H1 (cell line): ENCODE measurements at regions not wholly inside any gene's neighbourhood (a gene's known extent, or its start where the extent isn't known, plus 50 kb on each side); places are given as distances from the start of the nearest gene placed in this dataset.
A peak's percentile ranks its signal among the peaks of the same experiment; 100 is the strongest.

ENCODE experiments used
- CTCF ChIA-PET: fragments of 300-600 bp; sonication (Branson Sonifier 250); formaldehyde crosslinking; loops from one replicate; lab custom pipeline; 2021; ENCODE audit not compliant: partially characterized antibody; lab: Charles Lee
- POLR2A ChIA-PET: fragments of 300-600 bp; sonication (Branson Sonifier 250); formaldehyde crosslinking; loops from one replicate; lab custom pipeline; 2021; ENCODE audit warnings: inconsistent platforms; ENCODE audit not compliant: partially characterized antibody; lab: Charles Lee
- DNase-seq, 2 experiments: peaks; one replicate each; pipeline versions ENCODE4 v3.0.0 to v3.0.0-alpha.2; 2010 to 2022; ENCODE audit warnings: low spot score in 2 of 2, low read depth in 1 of 2, mixed read lengths in 1 of 2
- FAIRE-seq: peaks from 2 replicates; lab custom pipeline; 2011; peaks lifted over from hg19 to GRCh38; lab: Jason Lieb, UNC
- H2AFZ ChIP-seq: 2 replicates; pipeline ENCODE4 v1.8.1; 2012; ENCODE audit warnings: low read length, inconsistent platforms
- H2AK5ac ChIP-seq: 2 replicates; pipeline ENCODE4 v1.6.1; 2013; ENCODE audit warnings: low read depth, low read length
- H2BK120ac ChIP-seq: replicated peaks from 2 replicates; pipeline ENCODE3; 2013; ENCODE audit warnings: low read depth, low read length, inconsistent platforms
- H2BK12ac ChIP-seq: 2 replicates; pipeline ENCODE4 v1.6.1; 2013; ENCODE audit warnings: low read depth, low read length
- H2BK15ac ChIP-seq: 2 replicates; pipeline ENCODE4 v1.6.1; 2013; ENCODE audit warnings: low read length
- H2BK20ac ChIP-seq: 2 replicates; pipeline ENCODE4 v1.6.1; 2013; ENCODE audit warnings: low read length
- H2BK5ac ChIP-seq: 2 replicates; pipeline ENCODE4 v1.6.1; 2013; ENCODE audit warnings: low read depth, low read length
- H3K14ac ChIP-seq: 2 replicates; pipeline ENCODE4 v1.6.1; 2013; ENCODE audit warnings: inconsistent platforms; ENCODE audit not compliant: insufficient read length
- H3K18ac ChIP-seq: 2 replicates; pipeline ENCODE4 v1.6.1; 2013; ENCODE audit warnings: low read length; ENCODE audit errors: extremely low read depth
- H3K23ac ChIP-seq: 2 replicates; pipeline ENCODE4 v1.6.1; 2013; ENCODE audit warnings: inconsistent platforms; ENCODE audit not compliant: insufficient read length
- H3K23me2 ChIP-seq: 2 replicates; pipeline ENCODE4 v1.6.1; 2013; ENCODE audit warnings: low read depth, low read length
- H3K27ac ChIP-seq: 2 replicates; pipeline ENCODE4 v1.6.1; 2011; ENCODE audit warnings: low read depth, low read length, inconsistent platforms
- H3K27me3 ChIP-seq, 4 experiments: replicated peaks in 1 of 4; 1 replicate in 1 of 4; 2 replicates in 3 of 4; pipeline versions ENCODE4 v1.6.1 to v1.8.1; 2011 to 2013; ENCODE audit warnings: low read length in 3 of 4, mild to moderate bottlenecking in 3 of 4, inconsistent platforms in 2 of 4, mixed read lengths in 2 of 4, moderate library complexity in 1 of 4; ENCODE audit not compliant: control insufficient read depth in 3 of 4, insufficient read depth in 3 of 4; ENCODE audit errors: extremely low read depth in 1 of 4
- H3K36me3 ChIP-seq, 4 experiments: 2 replicates each; pipeline versions ENCODE4 v1.6.1 to v1.8.1; 2011 to 2013; ENCODE audit warnings: mild to moderate bottlenecking in 4 of 4, low read length in 3 of 4, moderate library complexity in 2 of 4, control low read depth in 1 of 4, inconsistent platforms in 1 of 4; ENCODE audit not compliant: insufficient read depth in 4 of 4, control insufficient read depth in 2 of 4
- H3K4ac ChIP-seq: replicated peaks from 2 replicates; pipeline ENCODE3; 2013; ENCODE audit warnings: low read length, low read depth, mixed read lengths, inconsistent platforms; ENCODE audit not compliant: insufficient read length
- H3K4me1 ChIP-seq, 4 experiments: replicated peaks in 1 of 4; 1 replicate in 1 of 4; 2 replicates in 3 of 4; pipeline versions ENCODE4 v1.6.1 to v1.8.1; 2011 to 2013; ENCODE audit warnings: low read length in 3 of 4, inconsistent platforms in 2 of 4, mixed read lengths in 1 of 4; ENCODE audit not compliant: insufficient read depth in 4 of 4, control insufficient read depth in 3 of 4
- H3K4me2 ChIP-seq, 2 experiments: 2 replicates each; pipeline versions ENCODE4 v1.6.1 to v1.8.1; 2011 to 2013; ENCODE audit warnings: low read depth in 2 of 2, low read length in 2 of 2, control low read depth in 1 of 2, inconsistent platforms in 1 of 2, mild to moderate bottlenecking in 1 of 2; ENCODE audit not compliant: insufficient read depth in 1 of 2
- H3K4me3 ChIP-seq, 4 experiments: fragments of 200-600, 300-600 bp in 1 of 4; sonication (generic), shearing (Covaris generic), sonication (Bioruptor Twin) in 1 of 4; 2 replicates each; pipeline versions ENCODE4 v1.5.1 to v1.8.1; 2011 to 2016; ENCODE audit warnings: low read length in 4 of 4, low read depth in 3 of 4, control low read depth in 2 of 4, inconsistent platforms in 2 of 4, mild to moderate bottlenecking in 2 of 4, mixed read lengths in 1 of 4, moderate library complexity in 1 of 4; ENCODE audit not compliant: insufficient read depth in 2 of 4; ENCODE audit errors: extremely low read depth in 1 of 4
- H3K56ac ChIP-seq: replicated peaks from 2 replicates; pipeline ENCODE3; 2013; ENCODE audit warnings: low read depth, mild to moderate bottlenecking, mixed read lengths, low read length, inconsistent platforms; ENCODE audit not compliant: insufficient read length
- H3K79me1 ChIP-seq: 2 replicates; pipeline ENCODE4 v1.6.1; 2013; ENCODE audit warnings: low read depth, low read length, control low read depth
- H3K79me2 ChIP-seq, 2 experiments: 2 replicates each; pipeline versions ENCODE4 v1.6.1 to v1.8.1; 2012 to 2013; ENCODE audit warnings: low read length in 2 of 2, mild to moderate bottlenecking in 2 of 2, inconsistent platforms in 1 of 2; ENCODE audit not compliant: insufficient read depth in 2 of 2, control insufficient read depth in 1 of 2
- H3K9ac ChIP-seq, 4 experiments: replicated peaks in 1 of 4; 1 replicate in 1 of 4; 2 replicates in 3 of 4; pipeline versions ENCODE4 v1.6.1 to v1.8.1; 2011 to 2013; ENCODE audit warnings: low read depth in 3 of 4, low read length in 3 of 4, control low read depth in 2 of 4, mild to moderate bottlenecking in 2 of 4, moderate library complexity in 2 of 4, inconsistent platforms in 1 of 4; ENCODE audit errors: extremely low read depth in 1 of 4
- H3K9me3 ChIP-seq, 2 experiments: 2 replicates each; pipeline versions ENCODE4 v1.6.1 to v1.8.1; 2012 to 2013; ENCODE audit warnings: mild to moderate bottlenecking in 2 of 2, moderate library complexity in 2 of 2, control low read depth in 1 of 2, inconsistent platforms in 1 of 2, low read depth in 1 of 2, low read length in 1 of 2, mixed read lengths in 1 of 2; ENCODE audit not compliant: insufficient read depth in 2 of 2
- H4K20me1 ChIP-seq, 2 experiments: replicated peaks in 1 of 2; 2 replicates each; pipeline versions ENCODE3 to v1.8.1; 2011 to 2013; ENCODE audit warnings: inconsistent platforms in 2 of 2, low read length in 2 of 2, mild to moderate bottlenecking in 1 of 2; ENCODE audit not compliant: insufficient read depth in 2 of 2, control insufficient read depth in 1 of 2
- H4K5ac ChIP-seq: 2 replicates; pipeline ENCODE4 v1.6.1; 2013; ENCODE audit warnings: low read length, low read depth, mixed read lengths, inconsistent platforms; ENCODE audit not compliant: insufficient read length
- H4K8ac ChIP-seq: 2 replicates; pipeline ENCODE4 v1.8.0; 2013; ENCODE audit warnings: mild to moderate bottlenecking, moderate library complexity, low read length, inconsistent platforms; ENCODE audit not compliant: insufficient read depth; ENCODE audit errors: extremely low read depth
- H4K91ac ChIP-seq: replicated peaks from 2 replicates; pipeline ENCODE3; 2013; ENCODE audit warnings: low read length, mixed read lengths, inconsistent platforms; ENCODE audit not compliant: insufficient read length
- CTBP2 ChIP-seq: IDR thresholded peaks from 2 replicates; pipeline ENCODE4 v1.7.0; 2011; ENCODE audit warnings: borderline replicate concordance, mild to moderate bottlenecking, moderate library complexity, mixed read lengths, low read length; ENCODE audit not compliant: insufficient read depth, insufficient read length
- EGR1 ChIP-seq: IDR thresholded peaks from 2 replicates; pipeline ENCODE4 v1.6.1; 2011; ENCODE audit warnings: low read depth, low read length, borderline replicate concordance
- EZH2 ChIP-seq: fragments of 200-600 bp; sonication (generic); IDR thresholded peaks from 2 replicates; pipeline ENCODE4 v1.7.1; 2012; ENCODE audit warnings: low read depth, mild to moderate bottlenecking, moderate library complexity, low read length, inconsistent platforms; ENCODE audit not compliant: severe bottlenecking
- GABPA ChIP-seq: IDR thresholded peaks from 2 replicates; pipeline ENCODE4 v1.6.1; 2011; ENCODE audit warnings: mild to moderate bottlenecking, low read length, moderate library complexity, borderline replicate concordance; ENCODE audit not compliant: insufficient read depth
- GTF2F1 ChIP-seq: IDR thresholded peaks from 2 replicates; pipeline ENCODE4 v1.6.1; 2012; ENCODE audit warnings: low read depth, low read length, improper control_type of control experiment, borderline replicate concordance
- MAX ChIP-seq: IDR thresholded peaks from 2 replicates; pipeline ENCODE4 v1.6.1; 2012; ENCODE audit warnings: inconsistent platforms
- WGBS, 2 experiments: shearing (Covaris generic) in 1 of 2; methylation state at CpG; one replicate each; pipeline versions ENCODE4 v1.1.6 to v1.1.7; 2013 to 2015; ENCODE audit warnings: low lambda C conversion rate in 2 of 2, mixed read lengths in 2 of 2, inconsistent platforms in 1 of 2, low coverage in 1 of 2, missing lambda C conversion rate in 1 of 2; ENCODE audit not compliant: insufficient replicate concordance in 2 of 2, insufficient coverage in 1 of 2, insufficient read length in 1 of 2; ENCODE audit errors: extremely low coverage in 1 of 2, missing lambda C conversion rate in 1 of 2; 5-methylcytosine and 5-hydroxymethylcytosine counted together
- TF ChIP-seq, protein P1 (sequence below), 3 experiments: IDR thresholded peaks; 1 replicate in 2 of 3; 2 replicates in 1 of 3; pipeline versions ENCODE4 v1.5.1 to v1.6.1; 2011; ENCODE audit warnings: low read length in 3 of 3, mild to moderate bottlenecking in 3 of 3, inconsistent platforms in 2 of 3, low read depth in 1 of 3, moderate library complexity in 1 of 3; ENCODE audit not compliant: insufficient read depth in 1 of 3; ENCODE audit errors: control extremely low read depth in 1 of 3

DNA sequence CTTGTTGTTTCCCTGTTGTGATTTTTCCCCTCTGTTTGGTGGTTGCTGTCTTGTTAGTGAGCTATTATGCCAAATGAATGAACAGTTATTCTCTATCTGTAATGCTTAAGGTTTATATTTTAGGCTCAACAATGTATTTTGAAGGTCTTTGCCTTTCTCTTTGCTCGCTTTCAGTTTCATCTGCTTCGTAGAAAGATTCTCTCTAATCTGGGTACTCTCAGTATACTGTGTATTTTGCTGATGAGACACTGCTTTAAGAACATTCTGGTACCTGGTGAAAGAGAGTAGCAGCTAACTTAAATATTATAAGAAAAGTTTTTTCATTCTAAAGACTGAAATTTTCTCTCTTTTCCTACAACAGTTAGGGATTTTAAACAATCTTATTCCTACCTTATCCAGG, 1274.7 kb upstream of the PABPC4L start:
- H3K79me2 ChIP-seq = no peaks in the 10 kb centered on the region
- no peak overlapping the region for H4K91ac ChIP-seq
- 0 out of 2 replicates have a peak overlapping the region, but pooled peaks have one; percentile 9 for H2AFZ ChIP-seq
- no peak overlapping the region for H3K9ac ChIP-seq
- H3K23me2 ChIP-seq = no peaks in the 10 kb centered on the region
- H3K36me3 ChIP-seq = no peaks in the 10 kb centered on the region
- DNase-seq (no peak), FAIRE-seq (no peak)
- no peak overlapping the region for H3K18ac ChIP-seq
- POLR2A ChIA-PET = no interaction called here
- H2BK15ac ChIP-seq = no peak overlapping the region
- no peak overlapping the region for H2AK5ac ChIP-seq
- no peaks in the 10 kb centered on the region for H3K9me3 ChIP-seq
- H4K5ac ChIP-seq = no peak overlapping the region
- no peak overlapping the region for H2BK12ac ChIP-seq
- H4K8ac ChIP-seq = no peak overlapping the region
- H3K27me3 ChIP-seq = no peaks in the 10 kb centered on the region
- H4K20me1 ChIP-seq = no peaks in the 10 kb centered on the region
- no peak overlapping the region for H2BK20ac ChIP-seq
- no peaks in the 10 kb centered on the region for H3K79me1 ChIP-seq
- no peak overlapping the region for H3K4ac ChIP-seq
- no peak overlapping the region for H2BK120ac ChIP-seq
- H2BK5ac ChIP-seq = no peak overlapping the region
- H3K4me3 ChIP-seq = no peak overlapping the region
- H3K4me1 ChIP-seq = no peaks in the 10 kb centered on the region
- no peak overlapping the region for H3K27ac ChIP-seq
- CTCF ChIA-PET = no interaction called here
- H3K4me2 ChIP-seq = no peak overlapping the region
- H3K23ac ChIP-seq = no peak overlapping the region
- 91% methylated on average over 2 of the region's 2 CpGs; no CpG with 5 or more reads in 1 of the 2 experiments for WGBS, 2 experiments
- no peak overlapping the region for H3K14ac ChIP-seq
- no peak overlapping the region for H3K56ac ChIP-seq
- TF ChIP-seq GTF2F1 = no peak
- no peak for TF ChIP-seq CTBP2
- TF ChIP-seq GABPA = no peak
- TF ChIP-seq MAX = no peak
- no peak for TF ChIP-seq EGR1
- no peak for TF ChIP-seq EZH2
- TF ChIP-seq, protein P1, sequence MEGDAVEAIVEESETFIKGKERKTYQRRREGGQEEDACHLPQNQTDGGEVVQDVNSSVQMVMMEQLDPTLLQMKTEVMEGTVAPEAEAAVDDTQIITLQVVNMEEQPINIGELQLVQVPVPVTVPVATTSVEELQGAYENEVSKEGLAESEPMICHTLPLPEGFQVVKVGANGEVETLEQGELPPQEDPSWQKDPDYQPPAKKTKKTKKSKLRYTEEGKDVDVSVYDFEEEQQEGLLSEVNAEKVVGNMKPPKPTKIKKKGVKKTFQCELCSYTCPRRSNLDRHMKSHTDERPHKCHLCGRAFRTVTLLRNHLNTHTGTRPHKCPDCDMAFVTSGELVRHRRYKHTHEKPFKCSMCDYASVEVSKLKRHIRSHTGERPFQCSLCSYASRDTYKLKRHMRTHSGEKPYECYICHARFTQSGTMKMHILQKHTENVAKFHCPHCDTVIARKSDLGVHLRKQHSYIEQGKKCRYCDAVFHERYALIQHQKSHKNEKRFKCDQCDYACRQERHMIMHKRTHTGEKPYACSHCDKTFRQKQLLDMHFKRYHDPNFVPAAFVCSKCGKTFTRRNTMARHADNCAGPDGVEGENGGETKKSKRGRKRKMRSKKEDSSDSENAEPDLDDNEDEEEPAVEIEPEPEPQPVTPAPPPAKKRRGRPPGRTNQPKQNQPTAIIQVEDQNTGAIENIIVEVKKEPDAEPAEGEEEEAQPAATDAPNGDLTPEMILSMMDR (IDR thresholded peaks at IDR 0.05; ENCODE audit: control extremely low read depth in 1 of 3, insufficient read depth in 1 of 3, low read depth in 1 of 3, low read length in 3 of 3) = no peak
